ENCODE measurements at regions not wholly inside any gene's neighbourhood (a gene's known extent, or its start where the extent isn't known, plus 50 kb on each side); places are given as distances from the start of the nearest gene placed in this dataset.

DNA sequence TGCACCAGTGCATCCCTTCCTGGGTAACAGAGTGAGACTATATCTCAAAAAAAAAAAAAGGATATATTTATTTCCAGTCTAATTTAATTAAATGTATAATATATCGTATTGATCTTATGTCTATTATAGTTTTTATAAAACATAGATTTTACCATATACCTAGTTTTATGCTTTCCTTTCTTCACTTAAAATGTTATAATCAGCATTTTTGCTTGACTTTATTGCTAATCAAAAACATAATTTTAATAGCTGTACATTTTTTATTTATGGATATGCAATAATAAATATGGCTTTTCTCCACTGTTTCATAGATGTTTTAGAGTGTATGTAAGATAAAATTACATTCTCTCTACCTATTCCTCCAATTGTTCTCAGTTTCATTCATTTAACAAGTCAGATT, 958.0 kb downstream of the EPHA4 start:
- no peak overlapping the region for H3K4me3 ChIP-seq (ENCODE audit: low read depth, low read length)
- no peaks in the 10 kb centered on the region for H3K9me3 ChIP-seq (ENCODE audit: control insufficient read depth, insufficient read depth, low read length)
- no peaks in the 10 kb centered on the region for H3K4me1 ChIP-seq (ENCODE audit: control insufficient read depth, insufficient read depth, low read length)
- no peak overlapping the region for H3K27ac ChIP-seq (ENCODE audit: low read depth, low read length)
- H3K9ac ChIP-seq (ENCODE audit: low read depth, low read length), result no peak overlapping the region
- no peaks in the 10 kb centered on the region for H3K27me3 ChIP-seq (ENCODE audit: control insufficient read depth, insufficient read depth, low read length)
- no peaks in the 10 kb centered on the region for H3K36me3 ChIP-seq (ENCODE audit: control insufficient read depth, insufficient read depth, low read length)

DNA sequence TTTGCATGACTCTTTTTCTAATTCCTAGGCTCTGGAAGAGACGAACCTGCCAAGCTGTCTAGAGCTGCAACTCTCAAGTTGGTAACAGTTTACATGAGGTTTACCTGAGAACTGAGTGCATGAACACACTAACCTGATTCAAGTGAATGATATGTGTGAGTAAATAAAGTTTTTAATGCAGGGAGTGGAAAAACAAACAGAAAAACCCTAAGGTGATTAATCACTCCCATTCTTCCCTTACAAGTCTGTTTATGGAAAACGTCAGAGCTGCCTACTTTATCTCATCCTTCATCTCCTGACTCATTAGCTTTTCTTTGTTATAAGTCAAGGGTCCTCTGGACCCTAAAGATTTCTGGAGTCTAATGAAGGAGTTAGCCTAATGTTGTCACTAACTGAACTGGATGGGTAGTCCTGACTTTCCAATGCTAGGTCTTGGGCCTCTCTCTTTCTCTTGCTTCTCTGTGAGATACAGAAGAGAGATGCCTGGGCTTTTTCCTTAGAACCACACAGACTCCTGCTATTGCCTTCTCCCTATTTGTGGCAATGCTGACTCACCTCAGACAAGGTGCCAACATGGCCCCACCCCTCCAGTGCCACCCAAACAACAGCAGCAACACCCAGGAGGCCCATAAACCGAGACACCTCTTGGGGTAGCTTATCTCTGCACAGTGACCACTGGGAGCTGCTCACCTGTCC, 952.4 kb downstream of the EPHA4 start:
- H3K4me3 ChIP-seq (ENCODE audit: low read depth, low read length), result no peak overlapping the region
- H3K4me1 ChIP-seq (ENCODE audit: control insufficient read depth, insufficient read depth, low read length), result no peaks in the 10 kb centered on the region
- H3K9ac ChIP-seq (ENCODE audit: low read depth, low read length), result no peak overlapping the region
- no peak overlapping the region for H3K27ac ChIP-seq (ENCODE audit: low read depth, low read length)
- no peaks in the 10 kb centered on the region for H3K27me3 ChIP-seq (ENCODE audit: control insufficient read depth, insufficient read depth, low read length)
- H3K9me3 ChIP-seq (ENCODE audit: control insufficient read depth, insufficient read depth, low read length), result no peaks in the 10 kb centered on the region
- H3K36me3 ChIP-seq (ENCODE audit: control insufficient read depth, insufficient read depth, low read length), result no peaks in the 10 kb centered on the region

- H3K4me3 ChIP-seq (ENCODE audit: low read depth, low read length), result no peak overlapping the region
- H3K4me1 ChIP-seq (ENCODE audit: control insufficient read depth, insufficient read depth, low read length), result no peaks in the 10 kb centered on the region
- no peak overlapping the region for H3K27ac ChIP-seq (ENCODE audit: low read depth, low read length)
- no peak overlapping the region for H3K9ac ChIP-seq (ENCODE audit: low read depth, low read length)
- H3K9me3 ChIP-seq (ENCODE audit: control insufficient read depth, insufficient read depth, low read length), result no peaks in the 10 kb centered on the region
- no peaks in the 10 kb centered on the region for H3K27me3 ChIP-seq (ENCODE audit: control insufficient read depth, insufficient read depth, low read length)
- no peaks in the 10 kb centered on the region for H3K36me3 ChIP-seq (ENCODE audit: control insufficient read depth, insufficient read depth, low read length)
Measured at GRCh38 chr2:220626603-220627002, 945.5 kb downstream of the EPHA4 start.

- no peak overlapping the region for H3K27ac ChIP-seq (ENCODE audit: low read depth, low read length)
- no peaks in the 10 kb centered on the region for H3K36me3 ChIP-seq (ENCODE audit: control insufficient read depth, insufficient read depth, low read length)
- no peaks in the 10 kb centered on the region for H3K27me3 ChIP-seq (ENCODE audit: control insufficient read depth, insufficient read depth, low read length)
- no peak overlapping the region for H3K9ac ChIP-seq (ENCODE audit: low read depth, low read length)
- H3K4me1 ChIP-seq (ENCODE audit: control insufficient read depth, insufficient read depth, low read length), result no peaks in the 10 kb centered on the region
- H3K9me3 ChIP-seq (ENCODE audit: control insufficient read depth, insufficient read depth, low read length), result no peaks in the 10 kb centered on the region
- H3K4me3 ChIP-seq (ENCODE audit: low read depth, low read length), result no peak overlapping the region
Measured at GRCh38 chr2:220628252-220628651, 943.9 kb downstream of the EPHA4 start.

- H3K36me3 ChIP-seq (ENCODE audit: control insufficient read depth, insufficient read depth, low read length), result no peaks in the 10 kb centered on the region
- no peaks in the 10 kb centered on the region for H3K9me3 ChIP-seq (ENCODE audit: control insufficient read depth, insufficient read depth, low read length)
- no peak overlapping the region for H3K4me3 ChIP-seq (ENCODE audit: low read depth, low read length)
- H3K27me3 ChIP-seq (ENCODE audit: control insufficient read depth, insufficient read depth, low read length), result no peaks in the 10 kb centered on the region
- peaks cover 7% of the 10 kb centered on the region; the same call in 1 of the 2 replicates for H3K4me1 ChIP-seq (ENCODE audit: control insufficient read depth, insufficient read depth, low read length)
- no peak overlapping the region for H3K27ac ChIP-seq (ENCODE audit: low read depth, low read length)
- H3K9ac ChIP-seq (ENCODE audit: low read depth, low read length), result no peak overlapping the region
Measured at GRCh38 chr2:220641137-220641536, 931.0 kb downstream of the EPHA4 start.

- no peak overlapping the region for H3K27ac ChIP-seq (ENCODE audit: low read depth, low read length)
- no peaks in the 10 kb centered on the region for H3K36me3 ChIP-seq (ENCODE audit: control insufficient read depth, insufficient read depth, low read length)
- peaks cover 6% of the 10 kb centered on the region; the same call in 1 of the 2 replicates for H3K4me1 ChIP-seq (ENCODE audit: control insufficient read depth, insufficient read depth, low read length)
- no peaks in the 10 kb centered on the region for H3K27me3 ChIP-seq (ENCODE audit: control insufficient read depth, insufficient read depth, low read length)
- H3K9me3 ChIP-seq (ENCODE audit: control insufficient read depth, insufficient read depth, low read length), result no peaks in the 10 kb centered on the region
- H3K9ac ChIP-seq (ENCODE audit: low read depth, low read length), result no peak overlapping the region
- H3K4me3 ChIP-seq (ENCODE audit: low read depth, low read length), result no peak overlapping the region
Measured at GRCh38 chr2:220646424-220646823, 925.7 kb downstream of the EPHA4 start.

DNA sequence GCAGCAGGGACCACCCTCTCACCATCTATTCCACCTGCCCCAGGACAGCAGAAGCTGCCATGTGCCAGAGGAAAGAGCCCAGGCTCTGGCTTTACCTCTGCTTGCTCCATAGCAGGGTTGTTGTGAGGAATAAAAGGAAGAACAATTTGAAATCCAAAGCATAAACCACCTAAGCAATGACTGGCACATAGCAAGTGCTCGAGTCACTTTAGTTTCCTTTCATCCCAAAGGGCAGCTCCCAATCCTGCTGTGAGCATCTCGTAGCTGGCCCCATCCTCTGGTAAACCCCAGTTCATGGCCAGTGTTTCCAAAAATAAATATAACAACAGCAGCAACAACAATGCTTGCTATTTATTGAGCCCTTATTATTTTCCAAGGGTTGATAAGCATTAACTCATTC, 923.5 kb downstream of the EPHA4 start:
- H3K9me3 ChIP-seq (ENCODE audit: control insufficient read depth, insufficient read depth, low read length), result no peaks in the 10 kb centered on the region
- H3K36me3 ChIP-seq (ENCODE audit: control insufficient read depth, insufficient read depth, low read length), result no peaks in the 10 kb centered on the region
- no peak overlapping the region for H3K27ac ChIP-seq (ENCODE audit: low read depth, low read length)
- H3K4me1 ChIP-seq (ENCODE audit: control insufficient read depth, insufficient read depth, low read length), result no peaks in the 10 kb centered on the region
- H3K4me3 ChIP-seq (ENCODE audit: low read depth, low read length), result no peak overlapping the region
- H3K9ac ChIP-seq (ENCODE audit: low read depth, low read length), result no peak overlapping the region
- H3K27me3 ChIP-seq (ENCODE audit: control insufficient read depth, insufficient read depth, low read length), result no peaks in the 10 kb centered on the region

DNA sequence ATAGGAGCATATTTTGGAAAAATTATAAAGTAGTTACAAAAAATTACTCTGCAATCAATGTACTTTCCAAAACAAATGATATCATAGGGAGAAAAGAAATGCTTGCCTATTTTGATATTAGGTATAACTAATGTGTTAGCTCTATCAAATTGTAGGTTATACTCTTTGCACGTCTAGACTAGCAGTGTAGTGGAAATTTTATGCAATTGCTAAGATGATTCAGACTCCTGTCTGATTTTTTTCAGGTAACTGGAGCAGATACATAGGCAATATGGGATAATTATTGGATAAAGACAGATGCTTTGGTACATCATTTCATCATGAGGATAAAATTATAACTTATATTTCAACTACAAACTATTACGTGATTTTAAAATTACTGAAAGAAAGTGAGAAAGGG, 918.3 kb downstream of the EPHA4 start:
- Histone ChIP-seq H3K36me3 (ENCODE audit: control insufficient read depth, insufficient read depth, low read length) (no peaks in the 10 kb centered on the region), H3K27ac (ENCODE audit: low read depth, low read length) (no peak overlapping the region), H3K9me3 (ENCODE audit: control insufficient read depth, insufficient read depth, low read length) (no peaks in the 10 kb centered on the region), H3K27me3 (ENCODE audit: control insufficient read depth, insufficient read depth, low read length) (no peaks in the 10 kb centered on the region), H3K4me1 (ENCODE audit: control insufficient read depth, insufficient read depth, low read length) (no peaks in the 10 kb centered on the region), H3K4me3 (ENCODE audit: low read depth, low read length) (no peak overlapping the region), H3K9ac (ENCODE audit: low read depth, low read length) (no peak overlapping the region)

- H3K36me3 ChIP-seq (ENCODE audit: control insufficient read depth, insufficient read depth, low read length), result no peaks in the 10 kb centered on the region
- no peak overlapping the region for H3K27ac ChIP-seq (ENCODE audit: low read depth, low read length)
- no peaks in the 10 kb centered on the region for H3K4me1 ChIP-seq (ENCODE audit: control insufficient read depth, insufficient read depth, low read length)
- H3K9ac ChIP-seq (ENCODE audit: low read depth, low read length), result no peak overlapping the region
- H3K27me3 ChIP-seq (ENCODE audit: control insufficient read depth, insufficient read depth, low read length), result no peaks in the 10 kb centered on the region
- H3K9me3 ChIP-seq (ENCODE audit: control insufficient read depth, insufficient read depth, low read length), result no peaks in the 10 kb centered on the region
- no peak overlapping the region for H3K4me3 ChIP-seq (ENCODE audit: low read depth, low read length)
Measured at GRCh38 chr2:220654322-220654721, 917.8 kb downstream of the EPHA4 start.

DNA sequence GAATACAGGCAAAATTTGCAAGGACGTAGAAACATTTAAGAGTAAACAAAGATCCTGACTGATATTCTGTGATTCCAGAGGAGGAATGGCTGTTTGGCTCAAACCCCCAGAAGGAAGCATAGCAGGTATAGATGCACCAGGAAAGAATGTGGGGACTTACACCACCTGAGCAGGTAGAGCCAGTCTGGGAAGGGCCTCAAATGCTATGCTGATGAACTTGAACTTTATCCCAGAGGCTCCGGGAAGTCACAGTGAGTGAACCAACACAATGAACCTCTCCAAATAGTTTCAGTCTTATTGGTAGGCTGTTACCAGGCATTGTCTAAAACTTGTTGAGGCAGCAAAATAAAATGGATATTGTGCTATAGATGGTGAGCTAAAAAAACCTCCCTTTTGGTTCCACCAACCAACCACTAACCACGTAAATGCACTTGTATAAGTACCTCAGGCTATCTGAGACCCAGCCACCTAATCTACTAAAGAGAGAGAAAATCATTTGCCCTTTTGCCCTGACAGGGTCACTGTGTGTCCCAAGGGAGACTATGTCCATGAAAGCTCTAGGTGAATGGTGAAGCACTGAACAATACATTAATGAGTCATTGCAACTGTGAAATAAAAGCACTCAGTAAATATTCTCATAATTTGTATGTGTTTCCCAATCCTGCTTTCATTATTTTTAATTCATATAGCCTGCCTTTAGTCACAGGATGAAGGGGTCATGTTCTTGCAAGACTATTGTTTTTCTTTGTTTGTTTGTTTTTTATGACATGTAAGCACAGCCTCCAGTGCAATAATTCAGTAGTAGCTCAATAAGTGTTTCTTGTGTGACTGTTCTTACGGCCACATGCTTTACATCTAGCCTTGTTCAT, 911.6 kb downstream of the EPHA4 start:
- Histone ChIP-seq H3K36me3 (ENCODE audit: control insufficient read depth, insufficient read depth, low read length) (no peaks in the 10 kb centered on the region), H3K4me1 (ENCODE audit: control insufficient read depth, insufficient read depth, low read length) (no peaks in the 10 kb centered on the region), H3K27ac (ENCODE audit: low read depth, low read length) (no peak overlapping the region), H3K4me3 (ENCODE audit: low read depth, low read length) (no peak overlapping the region), H3K9me3 (ENCODE audit: control insufficient read depth, insufficient read depth, low read length) (no peaks in the 10 kb centered on the region), H3K9ac (ENCODE audit: low read depth, low read length) (no peak overlapping the region), H3K27me3 (ENCODE audit: control insufficient read depth, insufficient read depth, low read length) (no peaks in the 10 kb centered on the region)

GRCh38 chr2:220662431-220662830, 909.7 kb downstream of the EPHA4 start:
- Histone ChIP-seq H3K4me3 (ENCODE audit: low read depth, low read length) (no peak overlapping the region), H3K4me1 (ENCODE audit: control insufficient read depth, insufficient read depth, low read length) (no peaks in the 10 kb centered on the region), H3K27me3 (ENCODE audit: control insufficient read depth, insufficient read depth, low read length) (no peaks in the 10 kb centered on the region), H3K9me3 (ENCODE audit: control insufficient read depth, insufficient read depth, low read length) (no peaks in the 10 kb centered on the region), H3K27ac (ENCODE audit: low read depth, low read length) (no peak overlapping the region), H3K9ac (ENCODE audit: low read depth, low read length) (no peak overlapping the region), H3K36me3 (ENCODE audit: control insufficient read depth, insufficient read depth, low read length) (no peaks in the 10 kb centered on the region)

All from HUES48 (cell line).